B cell (primary cell): ENCODE measurements at regions not wholly inside any gene's neighbourhood (a gene's known extent, or its start where the extent isn't known, plus 50 kb on each side); places are given as distances from the start of the nearest gene placed in this dataset.

Experiments used
- ATAC-seq: fragments of 200-7000 bp; cut with Tn5 transposase; one replicate; pipeline ENCODE4 v1.10.0; 2021; ENCODE audit warnings: low read depth, mild to moderate bottlenecking, moderate number of reproducible peaks, moderate library complexity
- CTCF ChIA-PET: fragments of 350-600 bp; sonication (Branson Sonifier 250); formaldehyde crosslinking; loops from one replicate; lab custom pipeline; 2021; ENCODE audit warnings: antibody characterized with exemption, inconsistent platforms; lab: Charles Lee
- POLR2A ChIA-PET: fragments of 350-600 bp; sonication (Branson Sonifier 250); formaldehyde crosslinking; loops from one replicate; lab custom pipeline; 2021; ENCODE audit warnings: antibody characterized with exemption; lab: Charles Lee
- DNase-seq: peaks from one replicate; pipeline ENCODE4 v3.0.0; 2013
- H2AFZ ChIP-seq: 2 replicates; pipeline ENCODE4 v1.6.1; 2012; ENCODE audit warnings: mild to moderate bottlenecking, low read depth, low read length; ENCODE audit not compliant: insufficient read depth, poor library complexity, severe bottlenecking
- H3K27ac ChIP-seq, 2 donors: 1 replicate in 1 of 2; 2 replicates in 1 of 2; pipeline ENCODE4 v1.5.1; 2012 to 2013; ENCODE audit warnings: low read length in 2 of 2, mild to moderate bottlenecking in 2 of 2, moderate library complexity in 1 of 2
- H3K27me3 ChIP-seq, 4 experiments: fragments of 200-600 bp in 1 of 4; sonication (generic) in 1 of 4; replicated peaks in 1 of 4; 1 replicate in 2 of 4; 2 replicates in 2 of 4; pipeline versions ENCODE4 v1.6.1 to v1.7.0; 2013 to 2016; ENCODE audit warnings: low read length in 3 of 4, mild to moderate bottlenecking in 2 of 4, mixed read lengths in 1 of 4, moderate library complexity in 1 of 4; ENCODE audit not compliant: insufficient read depth in 4 of 4, control insufficient read depth in 3 of 4; ENCODE audit errors: control extremely low read depth in 1 of 4
- H3K36me3 ChIP-seq, 2 experiments: replicated peaks in 1 of 2; 1 replicate in 1 of 2; 2 replicates in 1 of 2; pipeline versions ENCODE4 v1.6.1 to v1.7.1; 2013; ENCODE audit warnings: low read length in 1 of 2; ENCODE audit not compliant: insufficient read depth in 2 of 2, control insufficient read depth in 1 of 2; ENCODE audit errors: control extremely low read depth in 1 of 2, extremely low read depth in 1 of 2
- H3K4me1 ChIP-seq, 2 donors: fragments of 200-600 bp in 1 of 2; sonication (generic) in 1 of 2; 1 replicate in 1 of 2; 2 replicates in 1 of 2; pipeline versions ENCODE4 v1.5.1 to v1.6.1; 2013 to 2017; ENCODE audit warnings: low read length in 2 of 2; ENCODE audit not compliant: control insufficient read depth in 2 of 2, insufficient read depth in 2 of 2
- H3K4me2 ChIP-seq: replicated peaks from 2 replicates; pipeline ENCODE3; 2012; ENCODE audit warnings: mild to moderate bottlenecking, low read depth, low read length; ENCODE audit not compliant: poor library complexity, severe bottlenecking
- H3K4me3 ChIP-seq, 5 experiments: fragments of 200-600 bp in 1 of 5; sonication (generic) in 1 of 5; 1 replicate in 3 of 5; 2 replicates in 2 of 5; pipeline versions ENCODE4 v1.5.1 to v1.7.0; 2011 to 2016; ENCODE audit warnings: low read length in 4 of 5, mild to moderate bottlenecking in 4 of 5, low read depth in 2 of 5, control low read depth in 1 of 5, moderate library complexity in 1 of 5; ENCODE audit not compliant: insufficient read depth in 1 of 5; ENCODE audit errors: control extremely low read depth in 1 of 5, extremely low read depth in 1 of 5
- H3K79me2 ChIP-seq: fragments of 200-600 bp; sonication (generic); one replicate; pipeline ENCODE4 v1.6.0; 2016; ENCODE audit warnings: low read length; ENCODE audit not compliant: control insufficient read depth, insufficient read depth
- H3K9ac ChIP-seq: fragments of 200-600 bp; sonication (generic); 2 replicates; pipeline ENCODE4 v1.6.1; 2017; ENCODE audit warnings: mild to moderate bottlenecking, low read length, moderate library complexity
- H3K9me3 ChIP-seq, 3 donors: one replicate each; pipeline versions ENCODE4 v1.6.1 to v1.7.1; 2013; ENCODE audit warnings: low read length in 2 of 3; ENCODE audit not compliant: control insufficient read depth in 2 of 3, insufficient read depth in 1 of 3; ENCODE audit errors: control extremely low read depth in 1 of 3
- H4K20me1 ChIP-seq: 2 replicates; pipeline ENCODE4 v1.6.0; 2012; ENCODE audit warnings: mild to moderate bottlenecking, low read length; ENCODE audit not compliant: insufficient read depth, control insufficient read depth, poor library complexity, severe bottlenecking
- H3K27ac Mint-ChIP-seq: one replicate; pipeline ENCODE4 v1.8.0; 2021; ENCODE audit warnings: mixed read lengths
- H3K27me3 Mint-ChIP-seq: one replicate; pipeline ENCODE4 v1.8.0; 2021; ENCODE audit warnings: mixed read lengths
- H3K4me1 Mint-ChIP-seq: one replicate; pipeline ENCODE4 v1.8.0; 2021; ENCODE audit warnings: mixed read lengths
- H3K4me3 Mint-ChIP-seq: one replicate; pipeline ENCODE4 v1.8.0; 2021; ENCODE audit warnings: mixed read lengths
- H3K9me3 Mint-ChIP-seq: one replicate; pipeline ENCODE4 v1.8.0; 2022; ENCODE audit warnings: mixed read lengths; ENCODE audit not compliant: insufficient read depth
- EZH2 ChIP-seq: IDR thresholded peaks from 2 replicates; pipeline ENCODE4 v1.6.1; 2012; ENCODE audit warnings: borderline replicate concordance, low read depth, mild to moderate bottlenecking, moderate library complexity, low read length; ENCODE audit not compliant: insufficient read depth, poor library complexity, severe bottlenecking
- WGBS: methylation state at CpG from one replicate; pipeline ENCODE4 v1.1.5; 2013; ENCODE audit warnings: missing lambda C conversion rate; ENCODE audit not compliant: insufficient coverage; 5-methylcytosine and 5-hydroxymethylcytosine counted together
- intact Hi-C: fragments of 100-400 bp; cut with micrococcal nuclease; formaldehyde crosslinking; loops from one replicate; pipeline ENCODE4 v1.10.0; 2022
- TF ChIP-seq, protein P1 (sequence below): fragments of 200-600 bp; IDR thresholded peaks from one replicate; pipeline ENCODE4 v1.8.0; 2022; ENCODE audit warnings: antibody characterized with exemption, mild to moderate bottlenecking

DNA sequence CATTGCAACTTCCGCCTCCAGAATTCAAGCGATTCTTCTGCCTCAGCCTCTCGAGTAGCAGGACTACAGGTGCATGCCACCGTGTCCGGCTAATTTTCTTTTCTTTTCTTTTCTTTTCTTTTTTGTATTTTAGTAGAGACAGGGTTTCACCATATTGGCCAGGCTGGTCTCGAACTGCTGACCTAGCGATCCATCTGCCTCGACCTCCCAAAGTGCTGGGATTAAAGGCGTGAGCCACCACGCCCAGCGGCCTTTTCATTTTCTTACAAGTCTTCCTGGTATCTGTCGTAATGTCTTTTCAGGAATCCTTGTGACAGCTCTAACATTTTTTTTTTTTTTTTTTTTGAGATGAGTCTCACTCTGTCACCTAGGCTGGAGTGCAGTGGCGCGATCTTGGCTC lies 66.4 kb upstream of the EDAR start:
- POLR2A ChIA-PET, result no interaction called here
- CTCF ChIA-PET, result no interaction called here
- 98% methylated on average over 7 of the region's 14 CpGs for WGBS
- Histone ChIP-seq H3K79me2 (no peaks in the 10 kb centered on the region), H3K4me3 (no peak overlapping the region), H3K27ac (no peak overlapping the region), H3K9ac (no peak overlapping the region), H3K36me3 (no peaks in the 10 kb centered on the region), H3K4me1 (no peaks in the 10 kb centered on the region), H3K9me3 (peaks cover 0 to 3% (median 0%) of the 10 kb centered on the region in 3 donors), H3K27me3 (peaks cover 0 to 7% (median 0%) of the 10 kb centered on the region in 4 experiments), H3K4me2 (no peak overlapping the region), H4K20me1 (no peaks in the 10 kb centered on the region), H2AFZ (no peak overlapping the region)
- DNase-seq (no peak), ATAC-seq (no peak)
- TF ChIP-seq, protein P1, sequence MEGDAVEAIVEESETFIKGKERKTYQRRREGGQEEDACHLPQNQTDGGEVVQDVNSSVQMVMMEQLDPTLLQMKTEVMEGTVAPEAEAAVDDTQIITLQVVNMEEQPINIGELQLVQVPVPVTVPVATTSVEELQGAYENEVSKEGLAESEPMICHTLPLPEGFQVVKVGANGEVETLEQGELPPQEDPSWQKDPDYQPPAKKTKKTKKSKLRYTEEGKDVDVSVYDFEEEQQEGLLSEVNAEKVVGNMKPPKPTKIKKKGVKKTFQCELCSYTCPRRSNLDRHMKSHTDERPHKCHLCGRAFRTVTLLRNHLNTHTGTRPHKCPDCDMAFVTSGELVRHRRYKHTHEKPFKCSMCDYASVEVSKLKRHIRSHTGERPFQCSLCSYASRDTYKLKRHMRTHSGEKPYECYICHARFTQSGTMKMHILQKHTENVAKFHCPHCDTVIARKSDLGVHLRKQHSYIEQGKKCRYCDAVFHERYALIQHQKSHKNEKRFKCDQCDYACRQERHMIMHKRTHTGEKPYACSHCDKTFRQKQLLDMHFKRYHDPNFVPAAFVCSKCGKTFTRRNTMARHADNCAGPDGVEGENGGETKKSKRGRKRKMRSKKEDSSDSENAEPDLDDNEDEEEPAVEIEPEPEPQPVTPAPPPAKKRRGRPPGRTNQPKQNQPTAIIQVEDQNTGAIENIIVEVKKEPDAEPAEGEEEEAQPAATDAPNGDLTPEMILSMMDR, result no peak
- TF ChIP-seq EZH2, result no peak
- Mint-ChIP-seq H3K4me1 (no peaks in the 10 kb centered on the region), H3K4me3 (no peak overlapping the region), H3K9me3 (no peaks in the 10 kb centered on the region), H3K27ac (no peak overlapping the region), H3K27me3 (peaks cover 12% of the 10 kb centered on the region)
- intact Hi-C loops, result no loop called here

- Histone ChIP-seq H3K9ac (no peak overlapping the region), H3K4me3 (no peak overlapping the region), H4K20me1 (no peaks in the 10 kb centered on the region), H3K4me2 (no peak overlapping the region), H3K9me3 (peaks cover 0 to 3% (median 0%) of the 10 kb centered on the region in 3 donors), H3K27me3 (peaks cover 0 to 7% (median 0%) of the 10 kb centered on the region in 4 experiments), H3K4me1 (no peaks in the 10 kb centered on the region), H2AFZ (no peak overlapping the region), H3K79me2 (no peaks in the 10 kb centered on the region), H3K36me3 (no peaks in the 10 kb centered on the region), H3K27ac (no peak overlapping the region)
- 83% methylated on average over 1 of the region's 3 CpGs for WGBS
- Mint-ChIP-seq H3K27me3 (peaks cover 12% of the 10 kb centered on the region), H3K27ac (no peak overlapping the region), H3K9me3 (no peaks in the 10 kb centered on the region), H3K4me1 (no peaks in the 10 kb centered on the region), H3K4me3 (no peak overlapping the region)
- TF ChIP-seq, protein P1, result no peak
- TF ChIP-seq EZH2, result no peak
- no peak for ATAC-seq
- no peak for DNase-seq
- POLR2A ChIA-PET, result no interaction called here
- CTCF ChIA-PET, result no interaction called here
- intact Hi-C loops, result no loop called here
These were observed 65.8 kb upstream of the EDAR start for GRCh38 chr2:109054865-109055264.
